GM06990 (cell line): ENCODE measurements at regions not wholly inside any gene's neighbourhood (a gene's known extent, or its start where the extent isn't known, plus 50 kb on each side); places are given as distances from the start of the nearest gene placed in this dataset.

Experiments
- DNase-seq: peaks from one replicate; pipeline ENCODE4 v3.0.0-alpha.2; 2011; ENCODE audit not compliant: insufficient read length; ENCODE audit errors: extremely low read depth
- H3K27me3 ChIP-seq: replicated peaks from 2 replicates; pipeline ENCODE4 v1.6.0; 2011; ENCODE audit warnings: low read length; ENCODE audit not compliant: control insufficient read depth, insufficient read depth
- H3K36me3 ChIP-seq: 2 replicates; pipeline ENCODE4 v1.5.1; 2011; ENCODE audit warnings: low read length; ENCODE audit not compliant: control insufficient read depth, insufficient read depth
- H3K4me3 ChIP-seq: replicated peaks from 2 replicates; pipeline ENCODE4 v1.5.1; 2011; ENCODE audit warnings: low read depth, mild to moderate bottlenecking, control low read depth, low read length
- TF ChIP-seq, protein P1 (sequence below): IDR thresholded peaks from 2 replicates; pipeline ENCODE4 v1.5.1; 2011; ENCODE audit warnings: low read length, control low read depth, mild to moderate bottlenecking, inconsistent platforms; ENCODE audit not compliant: insufficient read depth, poor library complexity, severe bottlenecking

DNA sequence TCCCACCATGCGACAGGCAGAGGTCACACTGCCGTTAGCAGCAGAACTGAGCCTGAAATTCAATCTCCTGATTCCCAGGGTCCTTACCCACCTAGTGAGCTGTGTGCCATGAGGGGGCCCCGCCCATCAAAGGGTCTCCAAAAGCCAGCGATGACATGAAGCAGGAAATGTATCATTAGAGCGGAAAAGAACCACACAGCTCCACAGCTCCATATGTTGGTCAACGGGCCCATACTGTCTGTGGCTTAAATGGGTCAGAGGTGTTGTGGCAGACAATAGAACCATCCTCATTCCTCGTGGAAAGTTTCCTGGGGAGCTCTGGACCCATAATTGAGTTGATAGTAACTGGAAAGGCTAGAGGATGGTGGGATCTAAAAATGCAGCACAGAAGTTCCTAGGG is 68.1 kb upstream of the PODXL start:
- no peak for DNase-seq
- TF ChIP-seq, protein P1, sequence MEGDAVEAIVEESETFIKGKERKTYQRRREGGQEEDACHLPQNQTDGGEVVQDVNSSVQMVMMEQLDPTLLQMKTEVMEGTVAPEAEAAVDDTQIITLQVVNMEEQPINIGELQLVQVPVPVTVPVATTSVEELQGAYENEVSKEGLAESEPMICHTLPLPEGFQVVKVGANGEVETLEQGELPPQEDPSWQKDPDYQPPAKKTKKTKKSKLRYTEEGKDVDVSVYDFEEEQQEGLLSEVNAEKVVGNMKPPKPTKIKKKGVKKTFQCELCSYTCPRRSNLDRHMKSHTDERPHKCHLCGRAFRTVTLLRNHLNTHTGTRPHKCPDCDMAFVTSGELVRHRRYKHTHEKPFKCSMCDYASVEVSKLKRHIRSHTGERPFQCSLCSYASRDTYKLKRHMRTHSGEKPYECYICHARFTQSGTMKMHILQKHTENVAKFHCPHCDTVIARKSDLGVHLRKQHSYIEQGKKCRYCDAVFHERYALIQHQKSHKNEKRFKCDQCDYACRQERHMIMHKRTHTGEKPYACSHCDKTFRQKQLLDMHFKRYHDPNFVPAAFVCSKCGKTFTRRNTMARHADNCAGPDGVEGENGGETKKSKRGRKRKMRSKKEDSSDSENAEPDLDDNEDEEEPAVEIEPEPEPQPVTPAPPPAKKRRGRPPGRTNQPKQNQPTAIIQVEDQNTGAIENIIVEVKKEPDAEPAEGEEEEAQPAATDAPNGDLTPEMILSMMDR = no peak
- Histone ChIP-seq H3K36me3 (no peaks in the 10 kb centered on the region), H3K4me3 (no peak overlapping the region), H3K27me3 (no peaks in the 10 kb centered on the region; the same call in 1 of the 2 replicates)

DNA sequence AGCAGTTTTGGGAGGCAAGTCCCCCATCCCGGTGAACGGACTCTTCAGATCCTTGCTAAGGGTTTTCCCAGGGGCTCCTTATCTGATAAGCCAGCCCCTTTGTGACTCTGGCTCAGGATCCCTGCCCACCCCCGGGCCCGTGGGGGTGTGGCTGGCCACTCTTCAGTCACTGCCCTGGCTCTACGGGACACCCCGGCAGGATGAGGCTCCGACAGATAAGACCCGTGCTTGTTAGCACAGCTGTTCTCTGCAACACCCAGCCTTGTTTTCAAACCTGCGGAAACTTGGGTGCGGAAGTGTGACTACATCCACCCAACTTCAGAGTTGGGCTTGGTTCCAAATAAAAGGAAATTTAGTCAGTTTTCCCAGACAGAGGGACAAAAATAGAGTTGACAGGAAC is 66.7 kb upstream of the PODXL start:
- Histone ChIP-seq H3K4me3 (no peak overlapping the region), H3K36me3 (no peaks in the 10 kb centered on the region), H3K27me3 (no peaks in the 10 kb centered on the region; the same call in 1 of the 2 replicates)
- no peak for DNase-seq
- TF ChIP-seq, protein P1 = no peak

DNA sequence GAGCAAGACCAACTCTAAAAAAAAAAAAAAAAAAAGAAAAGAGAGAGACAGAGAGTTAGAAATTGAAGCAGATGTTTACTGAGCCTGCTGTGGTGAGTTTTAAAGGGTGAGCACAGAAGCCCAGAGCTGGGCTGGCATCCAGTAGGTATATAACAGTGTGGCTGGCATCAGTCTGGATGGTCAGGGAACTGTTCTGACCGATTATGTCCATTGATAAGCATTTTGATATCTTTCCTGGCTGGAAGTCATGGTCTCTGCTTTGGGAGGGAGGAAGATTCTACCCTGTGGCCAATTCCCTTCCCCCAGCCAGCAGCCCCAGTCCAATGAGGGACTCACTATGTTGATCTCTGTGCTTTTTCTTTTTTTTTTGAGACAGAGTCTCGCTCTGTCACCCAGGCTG is 65.2 kb upstream of the PODXL start:
- Histone ChIP-seq H3K36me3 (no peaks in the 10 kb centered on the region), H3K4me3 (no peak overlapping the region), H3K27me3 (no peaks in the 10 kb centered on the region; the same call in 1 of the 2 replicates)
- TF ChIP-seq, protein P1 = no peak
- no peak for DNase-seq

DNA sequence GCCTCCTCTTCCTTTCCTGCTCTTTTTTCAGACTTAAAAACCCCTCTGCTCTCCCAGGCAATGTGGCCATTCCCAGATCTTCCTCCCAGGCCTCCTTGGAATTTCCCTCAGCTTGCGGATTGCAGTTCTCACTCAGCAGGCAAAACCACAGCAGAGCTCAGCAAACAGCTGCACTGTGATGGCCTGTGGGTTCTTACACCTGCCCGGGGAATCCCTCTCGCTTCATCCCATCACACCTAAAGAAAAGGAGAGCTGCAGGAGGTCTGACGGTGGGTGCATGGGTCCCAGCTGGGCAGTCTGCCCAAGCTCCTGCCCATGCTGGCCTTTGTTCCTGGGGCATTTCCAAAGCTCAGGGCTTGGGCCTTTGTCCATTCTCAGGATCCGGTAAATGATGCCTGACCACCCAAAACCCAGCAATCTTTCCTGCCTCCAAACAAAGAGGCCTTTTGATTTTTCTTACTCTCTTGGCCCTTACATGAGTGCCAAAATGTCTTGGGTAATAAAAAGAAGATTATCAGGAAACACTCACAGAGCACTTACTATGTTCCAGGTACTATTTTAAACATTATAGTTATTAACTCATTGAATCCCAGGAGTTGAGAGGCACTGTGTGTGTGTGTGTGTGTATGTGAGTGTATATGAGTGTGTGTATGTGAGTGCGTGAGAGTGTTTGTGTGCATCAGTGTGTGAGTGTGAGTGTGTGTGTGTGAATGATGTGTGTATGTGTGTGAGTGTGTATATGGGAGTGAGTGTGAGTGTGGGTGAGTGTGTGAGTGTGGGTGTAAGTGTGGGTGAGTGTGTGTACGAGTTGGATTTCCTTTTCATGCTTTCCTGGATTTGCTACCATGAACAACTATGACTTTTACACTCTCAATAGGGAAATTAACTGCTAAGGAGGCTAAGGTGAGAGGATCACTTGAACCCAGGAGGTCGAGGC is 64.5 kb upstream of the PODXL start:
- H3K27me3 ChIP-seq = no peaks in the 10 kb centered on the region; the same call in 1 of the 2 replicates
- DNase-seq = no peak
- TF ChIP-seq, protein P1 = no peak
- H3K4me3 ChIP-seq = no peak overlapping the region
- no peaks in the 10 kb centered on the region for H3K36me3 ChIP-seq

DNA sequence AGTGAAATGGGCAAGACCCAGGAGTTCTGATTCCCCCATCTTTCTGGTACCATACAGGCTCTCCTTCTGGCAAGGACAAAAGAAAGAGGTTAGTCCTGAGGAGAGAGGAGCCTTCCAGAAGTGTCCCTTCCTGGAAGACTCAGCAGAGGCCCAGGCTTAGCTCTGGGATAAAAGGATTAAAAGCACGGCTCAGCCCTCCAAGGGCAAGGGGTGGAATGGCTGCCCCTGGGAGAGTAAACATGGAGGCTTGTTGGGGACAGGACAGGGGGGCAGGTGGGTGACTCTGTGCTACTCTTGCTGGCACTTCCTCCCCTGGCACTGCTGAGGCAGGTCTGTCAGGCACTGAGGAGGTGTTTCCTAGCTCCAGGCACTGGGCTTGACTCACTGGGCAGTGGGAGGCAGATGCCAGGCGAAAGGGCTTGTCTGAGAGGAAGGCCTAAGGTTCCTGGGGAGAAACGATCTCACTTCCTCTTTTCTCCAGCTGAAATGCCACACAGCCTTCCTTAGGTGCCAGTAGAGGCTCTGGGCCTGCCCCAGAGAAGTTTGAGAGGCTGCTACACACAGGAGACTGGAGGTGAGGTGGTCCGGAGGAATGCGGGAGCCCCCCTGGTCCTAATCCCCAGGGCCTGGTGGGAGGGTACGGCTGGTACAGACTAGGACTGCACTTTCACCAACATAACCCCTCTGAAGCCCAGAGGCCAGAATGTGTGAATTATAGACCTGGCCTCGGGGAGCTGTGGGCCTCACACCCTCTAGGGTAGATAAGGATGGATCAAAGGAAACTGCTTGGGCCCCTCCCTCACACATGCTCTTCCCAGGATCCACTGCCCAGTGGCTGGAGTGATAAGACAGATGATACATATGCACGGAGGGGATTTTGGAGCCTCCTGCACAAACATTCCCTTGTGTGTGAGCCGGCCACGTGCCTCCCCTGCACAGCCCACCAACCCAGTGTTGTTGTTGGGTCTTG is 63.2 kb upstream of the PODXL start:
- Histone ChIP-seq H3K36me3 (no peaks in the 10 kb centered on the region), H3K4me3 (no peak overlapping the region), H3K27me3 (no peaks in the 10 kb centered on the region)
- TF ChIP-seq, protein P1 = no peak
- no peak for DNase-seq
